ENCODE measurements at regions not wholly inside any gene's neighbourhood (a gene's known extent, or its start where the extent isn't known, plus 50 kb on each side); places are given as distances from the start of the nearest gene placed in this dataset.

GRCh38 chr3:163166197-163166596 lies 1669.6 kb downstream of the OTOL1 start:
- peaks cover 3% of the 10 kb centered on the region for H3K36me3 Mint-ChIP-seq (ENCODE audit: low read depth)
- no CpG with 5 or more reads among the region's 1 CpG for WGBS, 2 experiments (ENCODE audit: insufficient coverage in 1 of 2, insufficient read length in 1 of 2)

GRCh38 chr3:163159306-163159705 lies 1662.7 kb downstream of the OTOL1 start:
- Histone ChIP-seq H3K9ac (ENCODE audit: extremely low read depth, low read length, poor library complexity, severe bottlenecking) (no peak overlapping the region), H3K4me3 (ENCODE audit: low read length) (no peak overlapping the region), H3K27ac (ENCODE audit: low read depth, low read length) (no peak overlapping the region), H3K9me3 (ENCODE audit: control insufficient read depth, low read length) (no peaks in the 10 kb centered on the region), H3K4me1 (ENCODE audit: control insufficient read depth, insufficient read depth, low read length) (no peaks in the 10 kb centered on the region), H3K27me3 (ENCODE audit: control insufficient read depth, insufficient read depth, low read length, poor library complexity, severe bottlenecking) (no peaks in the 10 kb centered on the region), H3K36me3 (ENCODE audit: control insufficient read depth, insufficient read depth, low read length) (no peaks in the 10 kb centered on the region)
- Mint-ChIP-seq H3K4me1 (no peaks in the 10 kb centered on the region), H3K27me3 (ENCODE audit: insufficient read depth) (no peaks in the 10 kb centered on the region), H3K36me3 (ENCODE audit: low read depth) (no peaks in the 10 kb centered on the region), H3K4me3 (no peak overlapping the region), H3K9me3 (peaks cover 5% of the 10 kb centered on the region), H3K27ac (no peak overlapping the region)
- WGBS, 2 experiments (ENCODE audit: insufficient coverage in 1 of 2, insufficient read length in 1 of 2) = 88% methylated on average over 2 of the region's 2 CpGs; no CpG with 5 or more reads in 1 of the 2 experiments
- no peak for TF ChIP-seq CTCF (conservative IDR thresholded peaks at IDR 0.05)
- no peak for DNase-seq

More at GRCh38 chr3:163166197-163166596, 1669.6 kb downstream of the OTOL1 start:
- Mint-ChIP-seq H3K9me3 (peaks cover 7% of the 10 kb centered on the region), H3K27me3 (ENCODE audit: insufficient read depth) (no peaks in the 10 kb centered on the region), H3K4me1 (no peaks in the 10 kb centered on the region), H3K4me3 (no peak overlapping the region), H3K27ac (no peak overlapping the region)
- Histone ChIP-seq H3K4me1 (ENCODE audit: control insufficient read depth, insufficient read depth, low read length) (no peaks in the 10 kb centered on the region), H3K9me3 (ENCODE audit: control insufficient read depth, low read length) (no peaks in the 10 kb centered on the region), H3K9ac (ENCODE audit: extremely low read depth, low read length, poor library complexity, severe bottlenecking) (no peak overlapping the region), H3K4me3 (ENCODE audit: low read length) (no peak overlapping the region), H3K27me3 (ENCODE audit: control insufficient read depth, insufficient read depth, low read length, poor library complexity, severe bottlenecking) (no peaks in the 10 kb centered on the region), H3K27ac (ENCODE audit: low read depth, low read length) (no peak overlapping the region), H3K36me3 (ENCODE audit: control insufficient read depth, insufficient read depth, low read length) (no peaks in the 10 kb centered on the region)
- no peak for DNase-seq
- no peak for TF ChIP-seq CTCF (conservative IDR thresholded peaks at IDR 0.05)

GRCh38 chr3:163139600-163139999 lies 1643.0 kb downstream of the OTOL1 start:
- Mint-ChIP-seq H3K36me3 (ENCODE audit: low read depth) (no peaks in the 10 kb centered on the region), H3K9me3 (no peaks in the 10 kb centered on the region), H3K4me1 (no peaks in the 10 kb centered on the region), H3K27ac (no peak overlapping the region), H3K27me3 (ENCODE audit: insufficient read depth) (no peaks in the 10 kb centered on the region), H3K4me3 (no peak overlapping the region)
- Histone ChIP-seq H3K9me3 (ENCODE audit: control insufficient read depth, low read length) (no peaks in the 10 kb centered on the region), H3K36me3 (ENCODE audit: control insufficient read depth, insufficient read depth, low read length) (no peaks in the 10 kb centered on the region), H3K4me3 (ENCODE audit: low read length) (no peak overlapping the region), H3K4me1 (ENCODE audit: control insufficient read depth, insufficient read depth, low read length) (no peaks in the 10 kb centered on the region), H3K27ac (ENCODE audit: low read depth, low read length) (no peak overlapping the region), H3K27me3 (ENCODE audit: control insufficient read depth, insufficient read depth, low read length, poor library complexity, severe bottlenecking) (no peaks in the 10 kb centered on the region), H3K9ac (ENCODE audit: extremely low read depth, low read length, poor library complexity, severe bottlenecking) (no peak overlapping the region)
- TF ChIP-seq CTCF (conservative IDR thresholded peaks at IDR 0.05) = no peak
- 92 to 95% methylated on average over 3 to 4 of the region's 4 CpGs for WGBS, 2 experiments (ENCODE audit: insufficient coverage in 1 of 2, insufficient read length in 1 of 2)
- no peak for DNase-seq
